IPS DF 19.7 (cell line): ENCODE measurements at regions not wholly inside any gene's neighbourhood (a gene's known extent, or its start where the extent isn't known, plus 50 kb on each side); places are given as distances from the start of the nearest gene placed in this dataset.

Source experiments
- DNase-seq: peaks from one replicate; pipeline ENCODE4 v3.0.0-alpha.2; 2013; ENCODE audit warnings: low read depth, low spot score

GRCh38 chr3:99119385-99119784 lies 217.9 kb upstream of the DCBLD2 start:
- DNase-seq, result no peak

GRCh38 chr3:99118381-99118780 lies 216.9 kb upstream of the DCBLD2 start:
- DNase-seq, result no peak

- peak; percentile 25 for DNase-seq
Observed at GRCh38 chr3:99114565-99115291, 213.2 kb upstream of the DCBLD2 start.

- DNase-seq, result no peak
Observed at GRCh38 chr3:99111235-99111634, 209.7 kb upstream of the DCBLD2 start.

- DNase-seq, result no peak
Observed at GRCh38 chr3:99110401-99110800, 208.9 kb upstream of the DCBLD2 start.

GRCh38 chr3:99108508-99108907 lies 207.0 kb upstream of the DCBLD2 start:
- DNase-seq, result no peak

- no peak for DNase-seq
Observed at GRCh38 chr3:99094606-99095005, 193.1 kb upstream of the DCBLD2 start.

- DNase-seq, result no peak
Observed at GRCh38 chr3:99087277-99087676, 185.8 kb upstream of the DCBLD2 start.

GRCh38 chr3:99084826-99085225 lies 183.3 kb upstream of the DCBLD2 start:
- no peak for DNase-seq

GRCh38 chr3:99084156-99084555 lies 182.7 kb upstream of the DCBLD2 start:
- DNase-seq, result no peak

- DNase-seq, result no peak
Observed at GRCh38 chr3:99071096-99071495, 169.6 kb upstream of the DCBLD2 start.

GRCh38 chr3:99069973-99070372 lies 168.5 kb upstream of the DCBLD2 start:
- DNase-seq, result no peak

- no peak for DNase-seq
Observed at GRCh38 chr3:99066863-99067262, 165.4 kb upstream of the DCBLD2 start.

GRCh38 chr3:99049164-99049563 lies 147.7 kb upstream of the DCBLD2 start:
- no peak for DNase-seq

GRCh38 chr3:99041747-99042146 lies 140.3 kb upstream of the DCBLD2 start:
- no peak for DNase-seq

GRCh38 chr3:99031778-99032177 lies 130.3 kb upstream of the DCBLD2 start:
- DNase-seq, result no peak

GRCh38 chr3:99023590-99024192 lies 122.2 kb upstream of the DCBLD2 start:
- DNase-seq, result no peak

- no peak for DNase-seq
Observed at GRCh38 chr3:99021466-99021865, 120.0 kb upstream of the DCBLD2 start.

GRCh38 chr3:99016452-99016851 lies 115.0 kb upstream of the DCBLD2 start:
- no peak for DNase-seq

- DNase-seq, result no peak
Observed at GRCh38 chr3:99013777-99014315, 112.4 kb upstream of the DCBLD2 start.

- DNase-seq, result no peak
Observed at GRCh38 chr3:99013077-99013476, 111.6 kb upstream of the DCBLD2 start.

GRCh38 chr3:99012051-99012450 lies 110.6 kb upstream of the DCBLD2 start:
- no peak for DNase-seq

GRCh38 chr3:99009851-99010250 lies 108.4 kb upstream of the DCBLD2 start:
- no peak for DNase-seq
